AG04449 (cell line): ENCODE measurements at regions not wholly inside any gene's neighbourhood (a gene's known extent, or its start where the extent isn't known, plus 50 kb on each side); places are given as distances from the start of the nearest gene placed in this dataset.
"Not testable (repeated sequence)": the region's sequence is repeated elsewhere in the genome, so short reads cannot be mapped to it uniquely, and the experiment has no call there.

Source experiments
- CTCF ChIA-PET: fragments of 350-600 bp; formaldehyde crosslinking; extraction: SDS; loops from one replicate; lab custom pipeline; 2021; ENCODE audit warnings: antibody characterized with exemption; lab: Yijun Ruan, JAX
- POLR2A ChIA-PET: fragments of 400-600, 350-600 bp; formaldehyde crosslinking; extraction: SDS; loops from one replicate; lab custom pipeline; 2020; ENCODE audit warnings: antibody characterized with exemption, inconsistent platforms; lab: Yijun Ruan, JAX
- DNase-seq: peaks from one replicate; pipeline ENCODE4 v3.0.0-alpha.2; 2010; ENCODE audit warnings: low read depth, low spot score
- H3K4me3 ChIP-seq: 2 replicates; pipeline ENCODE4 v1.5.1; 2011; ENCODE audit warnings: low read depth, mild to moderate bottlenecking, control low read depth, low read length
- TF ChIP-seq, protein P1 (sequence below): IDR thresholded peaks from one replicate; pipeline ENCODE4 v1.5.1; 2011; ENCODE audit warnings: mild to moderate bottlenecking, moderate library complexity, low read length, control low read depth, inconsistent platforms; ENCODE audit not compliant: insufficient read depth; ENCODE audit errors: missing control alignments

DNA sequence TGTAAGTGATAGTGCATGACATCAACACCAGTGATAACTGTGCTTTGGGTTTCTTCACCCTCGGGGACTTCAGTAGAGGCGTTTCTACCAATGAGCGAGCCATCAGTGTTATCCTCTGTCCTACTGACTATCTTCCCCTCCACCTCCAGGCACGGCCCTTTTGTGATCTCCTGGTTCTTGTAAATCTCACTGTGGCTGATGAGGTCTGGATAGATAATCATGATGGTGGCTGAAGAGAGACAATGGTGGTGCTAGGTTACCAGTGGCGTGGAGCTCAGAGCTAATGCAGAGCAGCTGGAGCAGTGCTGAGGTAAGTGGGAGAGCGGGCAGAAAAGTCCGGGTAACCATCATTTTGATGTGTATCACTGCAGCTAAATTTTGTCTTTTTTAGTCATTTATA, 816.6 kb downstream of the GLUD2 start:
- ChIA-PET CTCF (no interaction called here), POLR2A (no interaction called here)
- TF ChIP-seq, protein P1, sequence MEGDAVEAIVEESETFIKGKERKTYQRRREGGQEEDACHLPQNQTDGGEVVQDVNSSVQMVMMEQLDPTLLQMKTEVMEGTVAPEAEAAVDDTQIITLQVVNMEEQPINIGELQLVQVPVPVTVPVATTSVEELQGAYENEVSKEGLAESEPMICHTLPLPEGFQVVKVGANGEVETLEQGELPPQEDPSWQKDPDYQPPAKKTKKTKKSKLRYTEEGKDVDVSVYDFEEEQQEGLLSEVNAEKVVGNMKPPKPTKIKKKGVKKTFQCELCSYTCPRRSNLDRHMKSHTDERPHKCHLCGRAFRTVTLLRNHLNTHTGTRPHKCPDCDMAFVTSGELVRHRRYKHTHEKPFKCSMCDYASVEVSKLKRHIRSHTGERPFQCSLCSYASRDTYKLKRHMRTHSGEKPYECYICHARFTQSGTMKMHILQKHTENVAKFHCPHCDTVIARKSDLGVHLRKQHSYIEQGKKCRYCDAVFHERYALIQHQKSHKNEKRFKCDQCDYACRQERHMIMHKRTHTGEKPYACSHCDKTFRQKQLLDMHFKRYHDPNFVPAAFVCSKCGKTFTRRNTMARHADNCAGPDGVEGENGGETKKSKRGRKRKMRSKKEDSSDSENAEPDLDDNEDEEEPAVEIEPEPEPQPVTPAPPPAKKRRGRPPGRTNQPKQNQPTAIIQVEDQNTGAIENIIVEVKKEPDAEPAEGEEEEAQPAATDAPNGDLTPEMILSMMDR: no peak
- H3K4me3 ChIP-seq: no peak overlapping the region
- no peak for DNase-seq

DNA sequence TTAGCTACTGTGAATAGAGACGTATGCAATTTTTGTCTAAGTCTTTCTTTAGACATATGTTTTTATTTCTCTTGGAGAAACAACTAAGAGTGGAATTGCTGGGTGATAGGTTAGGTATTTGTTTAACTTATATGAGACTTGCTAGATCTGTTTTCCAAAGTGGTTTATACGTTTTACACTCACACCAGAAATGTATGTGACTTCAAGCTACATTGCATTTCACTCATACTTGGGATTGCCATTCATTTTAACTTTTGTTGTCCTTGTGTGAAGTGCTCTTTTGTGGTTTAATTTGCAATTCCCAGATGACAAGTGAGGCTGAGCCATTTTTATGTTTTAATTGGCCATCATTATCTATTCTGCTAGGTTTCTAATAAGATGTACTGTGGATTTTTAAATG, 817.2 kb downstream of the GLUD2 start:
- no peak overlapping the region for H3K4me3 ChIP-seq
- POLR2A ChIA-PET: no interaction called here
- TF ChIP-seq, protein P1: no peak
- DNase-seq: no peak
- CTCF ChIA-PET: no interaction called here

DNA sequence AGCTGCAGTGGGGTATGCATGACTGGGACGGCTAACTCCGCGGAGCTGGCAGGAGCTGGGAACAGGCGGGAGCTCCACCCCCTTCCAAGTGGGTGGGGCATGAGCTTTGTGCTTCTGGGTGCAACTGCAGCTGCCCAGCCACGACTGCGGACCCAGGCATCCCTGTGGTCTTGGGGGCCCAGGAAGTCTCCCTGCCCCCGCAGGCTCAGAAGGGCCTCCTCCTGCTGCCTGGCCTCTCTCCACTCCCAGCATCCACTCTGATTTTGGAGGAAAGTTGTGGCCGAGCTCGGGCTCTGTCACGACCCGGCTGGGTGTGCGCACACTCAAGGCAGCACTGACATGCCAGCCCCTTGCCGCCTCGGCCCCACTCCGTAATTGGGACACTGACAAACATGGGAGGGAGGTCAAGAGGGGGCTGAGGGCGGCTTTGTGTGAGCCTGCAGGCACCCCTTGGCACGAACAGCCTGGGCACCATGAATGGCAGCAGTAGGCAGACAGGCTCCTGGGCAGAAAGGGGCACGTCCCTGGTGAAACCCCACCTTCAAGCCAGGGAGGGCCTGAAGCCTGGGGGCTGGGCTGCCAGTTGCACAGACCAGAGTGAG, 822.6 kb downstream of the GLUD2 start:
- ChIA-PET POLR2A (no interaction called here), CTCF (no interaction called here)
- DNase-seq: no peak
- no peak overlapping the region for H3K4me3 ChIP-seq
- TF ChIP-seq, protein P1: no peak

DNA sequence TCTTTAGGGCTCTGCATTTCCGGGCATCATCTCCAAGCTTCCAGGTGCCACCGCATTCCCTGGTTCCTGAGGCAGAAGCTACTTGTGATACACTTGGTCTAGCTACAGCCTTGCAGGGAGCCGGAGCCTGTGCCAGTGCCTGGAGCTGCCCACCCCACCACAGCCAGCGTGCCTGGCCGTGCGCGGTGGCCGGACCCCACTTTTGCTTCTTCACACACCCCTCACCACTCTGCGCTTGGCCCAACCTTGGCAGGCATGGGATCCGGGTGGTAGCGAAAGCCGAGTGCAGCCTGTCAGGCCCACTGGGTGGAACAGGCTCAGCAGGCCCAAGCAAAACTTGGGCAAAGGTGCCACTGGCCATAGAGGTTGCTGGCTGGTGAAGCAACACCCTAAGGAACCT, 823.7 kb downstream of the GLUD2 start:
- TF ChIP-seq, protein P1: no peak
- POLR2A ChIA-PET: no interaction called here
- CTCF ChIA-PET: no interaction called here
- no peak for DNase-seq
- H3K4me3 ChIP-seq: no peak overlapping the region

DNA sequence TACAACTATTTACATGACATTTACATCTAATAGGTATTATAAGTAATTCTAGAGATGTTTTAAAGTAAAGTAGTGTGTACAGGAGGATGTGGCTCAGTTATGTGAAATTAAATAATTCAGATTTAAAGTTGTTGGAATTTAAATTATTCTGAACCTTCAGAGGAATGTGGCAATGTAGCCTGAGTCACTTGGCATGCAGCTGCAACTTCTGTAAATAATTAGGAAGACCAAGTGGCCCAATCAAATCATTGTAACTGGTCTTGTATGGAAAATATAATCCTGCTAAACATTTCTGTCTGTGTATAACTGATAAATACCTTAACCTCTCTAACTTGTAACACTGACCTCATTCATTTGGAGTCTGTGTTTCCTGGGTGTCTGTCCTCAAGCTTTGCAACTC, 828.9 kb downstream of the GLUD2 start:
- ChIA-PET CTCF (no interaction called here), POLR2A (no interaction called here)
- TF ChIP-seq, protein P1: no peak
- H3K4me3 ChIP-seq: no peak overlapping the region
- DNase-seq: no peak

DNA sequence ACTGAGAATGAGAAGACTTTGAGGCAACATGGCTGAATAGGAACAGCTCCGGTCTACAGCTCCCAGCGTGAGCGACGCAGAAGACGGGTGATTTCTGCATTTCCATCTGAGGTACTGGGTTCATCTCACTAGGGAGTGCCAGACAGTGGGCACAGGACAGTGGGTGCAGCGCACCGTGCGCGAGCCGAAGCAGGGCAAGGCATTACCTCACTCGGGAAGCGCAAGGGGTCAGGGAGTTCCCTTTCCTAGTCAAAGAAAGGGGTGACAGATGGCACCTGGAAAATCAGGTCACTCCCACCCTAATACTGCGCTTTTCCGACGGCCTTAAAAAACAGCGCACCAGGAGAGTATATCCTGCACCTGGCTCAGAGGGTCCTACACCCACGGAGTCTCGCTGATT, 829.9 kb downstream of the GLUD2 start:
- DNase-seq, CTCF ChIA-PET, POLR2A ChIA-PET, H3K4me3 ChIP-seq: not testable (repeated sequence)

DNA sequence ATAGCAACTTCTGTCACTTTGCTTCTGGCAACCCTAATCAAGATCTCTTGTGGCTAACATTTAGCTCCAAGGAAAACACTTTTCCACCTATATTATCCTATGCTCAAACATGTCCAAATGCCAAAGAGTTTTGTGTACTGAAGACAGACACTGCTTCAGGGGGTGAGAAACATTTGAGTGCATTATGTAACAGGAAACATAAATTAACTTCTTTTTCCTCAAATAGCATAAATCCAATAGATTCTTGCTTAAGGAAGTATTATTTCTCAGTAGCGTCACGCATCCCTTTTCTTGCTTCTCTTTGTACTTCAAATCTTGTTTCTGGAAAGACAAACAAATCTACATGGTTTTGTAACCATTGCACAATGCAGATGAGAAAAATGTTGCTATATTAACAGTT, 839.1 kb downstream of the GLUD2 start:
- POLR2A ChIA-PET: no interaction called here
- CTCF ChIA-PET: no interaction called here
- no peak for DNase-seq
- no peak overlapping the region for H3K4me3 ChIP-seq
- TF ChIP-seq, protein P1: no peak
